H1 (cell line): ENCODE measurements at regions not wholly inside any gene's neighbourhood (a gene's known extent, or its start where the extent isn't known, plus 50 kb on each side); places are given as distances from the start of the nearest gene placed in this dataset.

Experiments used
- CTCF ChIA-PET: fragments of 300-600 bp; sonication (Branson Sonifier 250); formaldehyde crosslinking; loops from one replicate; lab custom pipeline; 2021; ENCODE audit not compliant: partially characterized antibody; lab: Charles Lee
- POLR2A ChIA-PET: fragments of 300-600 bp; sonication (Branson Sonifier 250); formaldehyde crosslinking; loops from one replicate; lab custom pipeline; 2021; ENCODE audit warnings: inconsistent platforms; ENCODE audit not compliant: partially characterized antibody; lab: Charles Lee
- DNase-seq, 2 experiments: peaks; one replicate each; pipeline versions ENCODE4 v3.0.0 to v3.0.0-alpha.2; 2010 to 2022; ENCODE audit warnings: low spot score in 2 of 2, low read depth in 1 of 2, mixed read lengths in 1 of 2
- FAIRE-seq: peaks from 2 replicates; lab custom pipeline; 2011; peaks lifted over from hg19 to GRCh38; lab: Jason Lieb, UNC
- H2AFZ ChIP-seq: 2 replicates; pipeline ENCODE4 v1.8.1; 2012; ENCODE audit warnings: low read length, inconsistent platforms
- H2AK5ac ChIP-seq: 2 replicates; pipeline ENCODE4 v1.6.1; 2013; ENCODE audit warnings: low read depth, low read length
- H2BK120ac ChIP-seq: replicated peaks from 2 replicates; pipeline ENCODE3; 2013; ENCODE audit warnings: low read depth, low read length, inconsistent platforms
- H2BK12ac ChIP-seq: 2 replicates; pipeline ENCODE4 v1.6.1; 2013; ENCODE audit warnings: low read depth, low read length
- H2BK15ac ChIP-seq: 2 replicates; pipeline ENCODE4 v1.6.1; 2013; ENCODE audit warnings: low read length
- H2BK20ac ChIP-seq: 2 replicates; pipeline ENCODE4 v1.6.1; 2013; ENCODE audit warnings: low read length
- H2BK5ac ChIP-seq: 2 replicates; pipeline ENCODE4 v1.6.1; 2013; ENCODE audit warnings: low read depth, low read length
- H3K14ac ChIP-seq: 2 replicates; pipeline ENCODE4 v1.6.1; 2013; ENCODE audit warnings: inconsistent platforms; ENCODE audit not compliant: insufficient read length
- H3K18ac ChIP-seq: 2 replicates; pipeline ENCODE4 v1.6.1; 2013; ENCODE audit warnings: low read length; ENCODE audit errors: extremely low read depth
- H3K23ac ChIP-seq: 2 replicates; pipeline ENCODE4 v1.6.1; 2013; ENCODE audit warnings: inconsistent platforms; ENCODE audit not compliant: insufficient read length
- H3K23me2 ChIP-seq: 2 replicates; pipeline ENCODE4 v1.6.1; 2013; ENCODE audit warnings: low read depth, low read length
- H3K27ac ChIP-seq: 2 replicates; pipeline ENCODE4 v1.6.1; 2011; ENCODE audit warnings: low read depth, low read length, inconsistent platforms
- H3K27me3 ChIP-seq, 4 experiments: replicated peaks in 1 of 4; 1 replicate in 1 of 4; 2 replicates in 3 of 4; pipeline versions ENCODE4 v1.6.1 to v1.8.1; 2011 to 2013; ENCODE audit warnings: low read length in 3 of 4, mild to moderate bottlenecking in 3 of 4, inconsistent platforms in 2 of 4, mixed read lengths in 2 of 4, moderate library complexity in 1 of 4; ENCODE audit not compliant: control insufficient read depth in 3 of 4, insufficient read depth in 3 of 4; ENCODE audit errors: extremely low read depth in 1 of 4
- H3K36me3 ChIP-seq, 4 experiments: 2 replicates each; pipeline versions ENCODE4 v1.6.1 to v1.8.1; 2011 to 2013; ENCODE audit warnings: mild to moderate bottlenecking in 4 of 4, low read length in 3 of 4, moderate library complexity in 2 of 4, control low read depth in 1 of 4, inconsistent platforms in 1 of 4; ENCODE audit not compliant: insufficient read depth in 4 of 4, control insufficient read depth in 2 of 4
- H3K4ac ChIP-seq: replicated peaks from 2 replicates; pipeline ENCODE3; 2013; ENCODE audit warnings: low read length, low read depth, mixed read lengths, inconsistent platforms; ENCODE audit not compliant: insufficient read length
- H3K4me1 ChIP-seq, 4 experiments: replicated peaks in 1 of 4; 1 replicate in 1 of 4; 2 replicates in 3 of 4; pipeline versions ENCODE4 v1.6.1 to v1.8.1; 2011 to 2013; ENCODE audit warnings: low read length in 3 of 4, inconsistent platforms in 2 of 4, mixed read lengths in 1 of 4; ENCODE audit not compliant: insufficient read depth in 4 of 4, control insufficient read depth in 3 of 4
- H3K4me2 ChIP-seq, 2 experiments: 2 replicates each; pipeline versions ENCODE4 v1.6.1 to v1.8.1; 2011 to 2013; ENCODE audit warnings: low read depth in 2 of 2, low read length in 2 of 2, control low read depth in 1 of 2, inconsistent platforms in 1 of 2, mild to moderate bottlenecking in 1 of 2; ENCODE audit not compliant: insufficient read depth in 1 of 2
- H3K4me3 ChIP-seq, 4 experiments: fragments of 200-600, 300-600 bp in 1 of 4; sonication (generic), shearing (Covaris generic), sonication (Bioruptor Twin) in 1 of 4; 2 replicates each; pipeline versions ENCODE4 v1.5.1 to v1.8.1; 2011 to 2016; ENCODE audit warnings: low read length in 4 of 4, low read depth in 3 of 4, control low read depth in 2 of 4, inconsistent platforms in 2 of 4, mild to moderate bottlenecking in 2 of 4, mixed read lengths in 1 of 4, moderate library complexity in 1 of 4; ENCODE audit not compliant: insufficient read depth in 2 of 4; ENCODE audit errors: extremely low read depth in 1 of 4
- H3K56ac ChIP-seq: replicated peaks from 2 replicates; pipeline ENCODE3; 2013; ENCODE audit warnings: low read depth, mild to moderate bottlenecking, mixed read lengths, low read length, inconsistent platforms; ENCODE audit not compliant: insufficient read length
- H3K79me1 ChIP-seq: 2 replicates; pipeline ENCODE4 v1.6.1; 2013; ENCODE audit warnings: low read depth, low read length, control low read depth
- H3K79me2 ChIP-seq, 2 experiments: 2 replicates each; pipeline versions ENCODE4 v1.6.1 to v1.8.1; 2012 to 2013; ENCODE audit warnings: low read length in 2 of 2, mild to moderate bottlenecking in 2 of 2, inconsistent platforms in 1 of 2; ENCODE audit not compliant: insufficient read depth in 2 of 2, control insufficient read depth in 1 of 2
- H3K9ac ChIP-seq, 4 experiments: replicated peaks in 1 of 4; 1 replicate in 1 of 4; 2 replicates in 3 of 4; pipeline versions ENCODE4 v1.6.1 to v1.8.1; 2011 to 2013; ENCODE audit warnings: low read depth in 3 of 4, low read length in 3 of 4, control low read depth in 2 of 4, mild to moderate bottlenecking in 2 of 4, moderate library complexity in 2 of 4, inconsistent platforms in 1 of 4; ENCODE audit errors: extremely low read depth in 1 of 4
- H3K9me3 ChIP-seq, 2 experiments: 2 replicates each; pipeline versions ENCODE4 v1.6.1 to v1.8.1; 2012 to 2013; ENCODE audit warnings: mild to moderate bottlenecking in 2 of 2, moderate library complexity in 2 of 2, control low read depth in 1 of 2, inconsistent platforms in 1 of 2, low read depth in 1 of 2, low read length in 1 of 2, mixed read lengths in 1 of 2; ENCODE audit not compliant: insufficient read depth in 2 of 2
- H4K20me1 ChIP-seq, 2 experiments: replicated peaks in 1 of 2; 2 replicates each; pipeline versions ENCODE3 to v1.8.1; 2011 to 2013; ENCODE audit warnings: inconsistent platforms in 2 of 2, low read length in 2 of 2, mild to moderate bottlenecking in 1 of 2; ENCODE audit not compliant: insufficient read depth in 2 of 2, control insufficient read depth in 1 of 2
- H4K5ac ChIP-seq: 2 replicates; pipeline ENCODE4 v1.6.1; 2013; ENCODE audit warnings: low read length, low read depth, mixed read lengths, inconsistent platforms; ENCODE audit not compliant: insufficient read length
- H4K8ac ChIP-seq: 2 replicates; pipeline ENCODE4 v1.8.0; 2013; ENCODE audit warnings: mild to moderate bottlenecking, moderate library complexity, low read length, inconsistent platforms; ENCODE audit not compliant: insufficient read depth; ENCODE audit errors: extremely low read depth
- H4K91ac ChIP-seq: replicated peaks from 2 replicates; pipeline ENCODE3; 2013; ENCODE audit warnings: low read length, mixed read lengths, inconsistent platforms; ENCODE audit not compliant: insufficient read length
- BACH1 ChIP-seq: IDR thresholded peaks from 2 replicates; pipeline ENCODE4 v1.6.1; 2012; ENCODE audit warnings: low read length, improper control_type of control experiment
- CTCF ChIP-seq, 3 experiments: IDR thresholded peaks; 1 replicate in 2 of 3; 2 replicates in 1 of 3; pipeline versions ENCODE4 v1.5.1 to v1.6.1; 2011; ENCODE audit warnings: low read length in 3 of 3, mild to moderate bottlenecking in 3 of 3, inconsistent platforms in 2 of 3, low read depth in 1 of 3, moderate library complexity in 1 of 3; ENCODE audit not compliant: insufficient read depth in 1 of 3; ENCODE audit errors: control extremely low read depth in 1 of 3
- HDAC6 ChIP-seq: IDR thresholded peaks from one replicate; pipeline ENCODE4 v1.7.1; 2012; ENCODE audit warnings: low read depth, mild to moderate bottlenecking, inconsistent platforms, low read length, moderate library complexity
- MAFK ChIP-seq: IDR thresholded peaks from 2 replicates; pipeline ENCODE4 v1.6.1; 2012; ENCODE audit warnings: low read depth, mild to moderate bottlenecking, improper control_type of control experiment, low read length
- MAX ChIP-seq: IDR thresholded peaks from 2 replicates; pipeline ENCODE4 v1.6.1; 2012; ENCODE audit warnings: inconsistent platforms
- NRF1 ChIP-seq: IDR thresholded peaks from 2 replicates; pipeline ENCODE4 v1.6.1; 2011; ENCODE audit warnings: mild to moderate bottlenecking, low read depth, low read length, improper control_type of control experiment
- SAP30 ChIP-seq: fragments of 300-600 bp; sonication (generic); IDR thresholded peaks from 2 replicates; pipeline ENCODE4 v1.7.1; 2012; ENCODE audit warnings: low read length, moderate library complexity, mild to moderate bottlenecking, inconsistent platforms; ENCODE audit not compliant: insufficient read depth, insufficient replicate concordance
- SIRT6 ChIP-seq: IDR thresholded peaks from one replicate; pipeline ENCODE4 v1.7.1; 2012; ENCODE audit warnings: low read length, inconsistent platforms
- SUZ12 ChIP-seq: fragments of 200-600 bp; sonication (generic); IDR thresholded peaks from 2 replicates; pipeline ENCODE4 v1.6.1; 2012; ENCODE audit warnings: mild to moderate bottlenecking, inconsistent platforms, low read length, moderate library complexity, mixed read lengths
- WGBS, 2 experiments: shearing (Covaris generic) in 1 of 2; methylation state at CpG; one replicate each; pipeline versions ENCODE4 v1.1.6 to v1.1.7; 2013 to 2015; ENCODE audit warnings: low lambda C conversion rate in 2 of 2, mixed read lengths in 2 of 2, inconsistent platforms in 1 of 2, low coverage in 1 of 2, missing lambda C conversion rate in 1 of 2; ENCODE audit not compliant: insufficient replicate concordance in 2 of 2, insufficient coverage in 1 of 2, insufficient read length in 1 of 2; ENCODE audit errors: extremely low coverage in 1 of 2, missing lambda C conversion rate in 1 of 2; 5-methylcytosine and 5-hydroxymethylcytosine counted together

GRCh38 chr5:54743997-54744788 lies 226.6 kb downstream of the SNX18 start:
- no peaks in the 10 kb centered on the region for H3K36me3 ChIP-seq
- no peak overlapping the region for H4K5ac ChIP-seq
- H2BK20ac ChIP-seq: peak overlapping the region; percentile 73; the same call in 1 of the 2 replicates
- 77% methylated on average over 8 of the region's 8 CpGs; no CpG with 5 or more reads in 1 of the 2 experiments for WGBS, 2 experiments
- H4K91ac ChIP-seq: no peak overlapping the region
- DNase-seq (peak in 1 of 2 experiments; percentile 44), FAIRE-seq (no peak)
- no peak overlapping the region for H3K56ac ChIP-seq
- H3K27me3 ChIP-seq: no peaks in the 10 kb centered on the region
- H4K20me1 ChIP-seq: no peaks in the 10 kb centered on the region
- no peak overlapping the region for H3K14ac ChIP-seq
- H3K9me3 ChIP-seq: no peaks in the 10 kb centered on the region
- no peak overlapping the region for H3K27ac ChIP-seq
- H3K18ac ChIP-seq: no peak overlapping the region
- no peaks in the 10 kb centered on the region for H3K79me1 ChIP-seq
- H2BK120ac ChIP-seq: no peak overlapping the region
- H4K8ac ChIP-seq: no peak overlapping the region
- ChIA-PET CTCF (interaction anchor here (0.6 to 3.6 kb wide), 8 partner anchors 13 to 500 kb away, joined by 3 to 21 read pairs (median 3); partner anchors contain the start of gene SNX18), POLR2A (interaction anchor here (1.1 kb wide), 1 partner anchor 25 kb away, joined by 3 read pairs; no protein-coding TSS in a partner anchor)
- H2AFZ ChIP-seq: peak overlapping the region; percentile 82; the same call in 1 of the 2 replicates
- no peaks in the 10 kb centered on the region for H3K79me2 ChIP-seq
- no peak overlapping the region for H3K4me2 ChIP-seq
- no peak overlapping the region for H2BK15ac ChIP-seq
- H2AK5ac ChIP-seq: no peak overlapping the region
- peak overlapping the region; percentile 91 for H2BK12ac ChIP-seq
- H2BK5ac ChIP-seq: 0 out of 2 replicates have a peak overlapping the region, but pooled peaks have one; percentile 8
- no peak overlapping the region for H3K4me3 ChIP-seq
- H3K9ac ChIP-seq: no peak overlapping the region
- no peak overlapping the region for H3K4ac ChIP-seq
- H3K23me2 ChIP-seq: peaks cover 6% of the 10 kb centered on the region; the same call in 1 of the 2 replicates
- H3K23ac ChIP-seq: no peak overlapping the region
- H3K4me1 ChIP-seq: peaks cover 0 to 7% (median 4%) of the 10 kb centered on the region in 4 experiments; a peak in 4 of 7 replicates
- TF ChIP-seq CTCF (IDR thresholded peaks at IDR 0.05; ENCODE audit: control extremely low read depth in 1 of 3, insufficient read depth in 1 of 3, low read depth in 1 of 3, low read length in 3 of 3): no peak
- TF ChIP-seq SAP30: no peak
- no peak for TF ChIP-seq SIRT6
- TF ChIP-seq HDAC6: no peak
- no peak for TF ChIP-seq MAX
- TF ChIP-seq MAFK: peak; percentile 85
- TF ChIP-seq BACH1: peak; percentile 90
- TF ChIP-seq NRF1: no peak
- TF ChIP-seq SUZ12: no peak
